Stimulated activated CD8-positive, alpha-beta memory T cell treated with anti-CD3 and anti-CD28 coated beads, Interleukin-15, amount 100 ng/mL, for 48 hours (primary cell): ENCODE measurements at regions not wholly inside any gene's neighbourhood (a gene's known extent, or its start where the extent isn't known, plus 50 kb on each side); places are given as distances from the start of the nearest gene placed in this dataset.
"Not testable (repeated sequence)": the region's sequence is repeated elsewhere in the genome, so short reads cannot be mapped to it uniquely, and the experiment has no call there.

ENCODE experiments used
- DNase-seq, 2 donors: peaks; one replicate each; pipeline ENCODE4 v3.0.0-alpha.2; 2020; ENCODE audit warnings: low read depth in 2 of 2

GRCh38 chr1:196366-196765 lies 255.1 kb downstream of the OR4F29 start:
- DNase-seq = not testable (repeated sequence)

DNA sequence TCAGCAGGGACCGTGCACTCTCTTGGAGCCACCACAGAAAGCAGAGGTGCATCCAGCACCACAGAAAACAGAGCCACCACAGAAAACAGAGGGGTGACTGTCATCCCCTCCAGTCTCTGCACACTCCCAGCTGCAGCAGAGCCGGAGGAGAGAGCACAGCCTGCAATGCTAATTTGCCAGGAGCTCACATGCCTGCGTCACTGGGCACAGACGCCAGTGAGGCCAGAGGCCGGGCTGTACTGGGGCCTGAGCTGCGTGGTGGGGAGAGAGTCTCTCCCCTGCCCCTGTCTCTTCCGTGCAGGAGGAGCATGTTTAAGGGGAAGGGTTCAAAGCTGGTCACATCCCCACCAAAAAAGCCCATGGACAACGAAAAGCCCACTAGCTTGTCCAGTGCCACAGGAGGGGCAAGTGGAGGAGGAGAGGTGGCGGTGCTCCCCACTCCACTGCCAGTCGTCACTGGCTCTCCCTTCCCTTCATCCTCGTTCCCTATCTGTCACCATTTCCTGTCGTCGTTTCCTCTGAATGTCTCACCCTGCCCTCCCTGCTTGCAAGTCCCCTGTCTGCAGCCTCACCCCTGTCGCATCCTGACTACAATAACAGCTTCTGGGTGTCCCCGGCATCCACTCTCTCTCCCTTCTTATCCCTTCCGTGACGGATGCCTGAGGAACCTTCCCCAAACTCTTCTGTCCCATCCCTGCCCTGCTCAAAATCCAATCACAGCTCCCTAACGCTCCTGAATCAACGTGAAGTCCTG lies 260.0 kb downstream of the OR4F29 start:
- not testable (repeated sequence) for DNase-seq

DNA sequence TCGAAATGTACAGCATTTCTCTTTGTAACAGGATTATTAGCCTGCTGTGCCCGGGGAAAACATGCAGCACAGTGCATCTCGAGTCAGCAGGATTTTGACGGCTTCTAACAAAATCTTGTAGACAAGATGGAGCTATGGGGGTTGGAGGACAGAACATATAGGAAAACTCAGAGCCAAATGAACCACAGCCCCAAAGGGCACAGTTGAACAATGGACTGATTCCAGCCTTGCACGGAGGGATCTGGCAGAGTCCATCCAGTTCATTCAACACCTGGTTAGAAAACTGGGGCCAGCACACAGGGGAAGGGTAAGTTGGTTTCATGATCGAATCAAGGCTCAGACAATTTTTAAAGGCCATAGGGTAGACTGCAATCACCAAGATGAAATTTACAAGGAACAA lies 260.8 kb downstream of the OR4F29 start:
- not testable (repeated sequence) for DNase-seq

- DNase-seq = not testable (repeated sequence)
These were observed 261.6 kb downstream of the OR4F29 start for GRCh38 chr1:189915-190314.

DNA sequence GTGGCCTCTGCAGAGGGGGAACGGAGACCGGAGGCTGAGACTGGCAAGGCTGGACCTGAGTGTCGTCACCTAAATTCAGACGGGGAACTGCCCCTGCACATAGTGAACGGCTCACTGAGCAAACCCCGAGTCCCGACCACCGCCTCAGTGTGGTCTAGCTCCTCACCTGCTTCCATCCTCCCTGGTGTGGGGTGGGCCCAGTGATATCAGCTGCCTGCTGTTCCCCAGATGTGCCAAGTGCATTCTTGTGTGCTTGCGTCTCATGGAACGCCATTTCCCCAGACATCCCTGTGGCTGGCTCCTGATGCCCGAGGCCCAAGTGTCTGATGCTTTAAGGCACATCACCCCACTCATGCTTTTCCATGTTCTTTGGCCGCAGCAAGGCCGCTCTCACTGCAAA lies 262.2 kb downstream of the OR4F29 start:
- not testable (repeated sequence) for DNase-seq

DNA sequence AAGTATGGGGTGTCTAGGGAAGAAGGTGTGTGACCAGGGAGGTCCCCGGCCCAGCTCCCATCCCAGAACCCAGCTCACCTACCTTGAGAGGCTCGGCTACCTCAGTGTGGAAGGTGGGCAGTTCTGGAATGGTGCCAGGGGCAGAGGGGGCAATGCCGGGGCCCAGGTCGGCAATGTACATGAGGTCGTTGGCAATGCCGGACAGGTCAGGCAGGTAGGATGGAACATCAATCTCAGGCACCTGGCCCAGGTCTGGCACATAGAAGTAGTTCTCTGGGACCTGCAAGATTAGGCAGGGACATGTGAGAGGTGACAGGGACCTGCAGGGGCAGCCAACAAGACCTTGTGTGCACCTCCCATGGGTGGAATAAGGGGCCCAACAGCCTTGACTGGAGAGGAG lies 264.2 kb downstream of the OR4F29 start:
- not testable (repeated sequence) for DNase-seq

DNA sequence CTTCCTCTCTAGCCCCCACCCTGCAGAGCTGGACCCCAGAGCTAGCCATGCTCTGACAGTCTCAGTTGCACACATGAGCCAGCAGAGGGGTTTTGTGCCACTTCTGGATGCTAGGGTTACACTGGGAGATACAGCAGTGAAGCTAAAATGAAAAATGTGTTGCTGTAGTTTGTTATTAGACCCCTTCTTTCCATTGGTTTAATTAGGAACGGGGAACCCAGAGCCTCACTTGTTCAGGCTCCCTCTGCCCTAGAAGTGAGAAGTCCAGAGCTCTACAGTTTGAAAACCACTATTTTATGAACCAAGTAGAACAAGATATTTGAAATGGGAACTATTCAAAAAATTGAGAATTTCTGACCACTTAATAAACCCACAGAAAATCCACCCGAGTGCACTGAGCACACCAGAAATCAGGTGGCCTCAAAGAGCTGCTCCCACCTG lies 264.8 kb downstream of the OR4F29 start:
- not testable (repeated sequence) for DNase-seq

DNA sequence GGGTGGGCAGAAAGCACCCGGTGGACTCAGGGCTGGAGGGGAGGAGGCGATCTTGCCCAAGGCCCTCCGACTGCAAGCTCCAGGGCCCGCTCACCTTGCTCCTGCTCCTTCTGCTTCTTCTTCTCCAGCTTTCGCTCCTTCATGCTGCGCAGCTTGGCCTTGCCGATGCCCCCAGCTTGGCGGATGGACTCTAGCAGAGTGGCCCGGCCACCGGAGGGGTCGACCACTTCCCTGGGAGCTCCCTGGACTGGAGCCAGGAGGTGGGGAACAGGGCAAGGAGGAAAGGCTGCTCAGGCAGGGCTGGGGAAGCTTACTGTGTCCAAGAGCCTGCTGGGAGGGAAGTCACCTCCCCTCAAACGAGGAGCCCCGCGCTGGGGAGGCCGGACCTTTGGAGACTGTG lies 265.3 kb downstream of the OR4F29 start:
- DNase-seq = not testable (repeated sequence)

GRCh38 chr1:185526-185925 lies 266.0 kb downstream of the OR4F29 start:
- not testable (repeated sequence) for DNase-seq

DNA sequence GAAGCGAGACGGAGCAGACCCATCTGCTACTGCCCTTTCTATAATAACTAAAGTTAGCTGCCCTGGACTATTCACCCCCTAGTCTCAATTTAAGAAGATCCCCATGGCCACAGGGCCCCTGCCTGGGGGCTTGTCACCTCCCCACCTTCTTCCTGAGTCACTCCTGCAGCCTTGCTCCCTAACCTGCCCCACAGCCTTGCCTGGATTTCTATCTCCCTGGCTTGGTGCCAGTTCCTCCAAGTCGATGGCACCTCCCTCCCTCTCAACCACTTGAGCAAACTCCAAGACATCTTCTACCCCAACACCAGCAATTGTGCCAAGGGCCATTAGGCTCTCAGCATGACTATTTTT lies 267.2 kb downstream of the OR4F29 start:
- not testable (repeated sequence) for DNase-seq

GRCh38 chr1:183620-184335 lies 267.7 kb downstream of the OR4F29 start:
- DNase-seq = not testable (repeated sequence)

- not testable (repeated sequence) for DNase-seq
These were observed 268.4 kb downstream of the OR4F29 start for GRCh38 chr1:183081-183480.

DNA sequence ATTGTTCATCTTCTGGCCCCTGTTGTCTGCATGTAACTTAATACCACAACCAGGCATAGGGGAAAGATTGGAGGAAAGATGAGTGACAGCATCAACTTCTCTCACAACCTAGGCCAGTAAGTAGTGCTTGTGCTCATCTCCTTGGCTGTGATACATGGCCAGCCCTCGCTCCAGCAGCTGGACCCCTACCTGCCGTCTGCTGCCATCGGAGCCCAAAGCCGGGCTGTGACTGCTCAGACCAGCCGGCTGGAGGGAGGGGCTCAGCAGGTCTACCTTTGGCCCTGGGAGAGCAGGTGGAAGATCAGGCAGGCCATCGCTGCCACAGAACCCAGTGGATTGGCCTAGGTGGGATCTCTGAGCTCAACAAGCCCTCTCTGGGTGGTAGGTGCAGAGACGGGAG lies 268.8 kb downstream of the OR4F29 start:
- not testable (repeated sequence) for DNase-seq

DNA sequence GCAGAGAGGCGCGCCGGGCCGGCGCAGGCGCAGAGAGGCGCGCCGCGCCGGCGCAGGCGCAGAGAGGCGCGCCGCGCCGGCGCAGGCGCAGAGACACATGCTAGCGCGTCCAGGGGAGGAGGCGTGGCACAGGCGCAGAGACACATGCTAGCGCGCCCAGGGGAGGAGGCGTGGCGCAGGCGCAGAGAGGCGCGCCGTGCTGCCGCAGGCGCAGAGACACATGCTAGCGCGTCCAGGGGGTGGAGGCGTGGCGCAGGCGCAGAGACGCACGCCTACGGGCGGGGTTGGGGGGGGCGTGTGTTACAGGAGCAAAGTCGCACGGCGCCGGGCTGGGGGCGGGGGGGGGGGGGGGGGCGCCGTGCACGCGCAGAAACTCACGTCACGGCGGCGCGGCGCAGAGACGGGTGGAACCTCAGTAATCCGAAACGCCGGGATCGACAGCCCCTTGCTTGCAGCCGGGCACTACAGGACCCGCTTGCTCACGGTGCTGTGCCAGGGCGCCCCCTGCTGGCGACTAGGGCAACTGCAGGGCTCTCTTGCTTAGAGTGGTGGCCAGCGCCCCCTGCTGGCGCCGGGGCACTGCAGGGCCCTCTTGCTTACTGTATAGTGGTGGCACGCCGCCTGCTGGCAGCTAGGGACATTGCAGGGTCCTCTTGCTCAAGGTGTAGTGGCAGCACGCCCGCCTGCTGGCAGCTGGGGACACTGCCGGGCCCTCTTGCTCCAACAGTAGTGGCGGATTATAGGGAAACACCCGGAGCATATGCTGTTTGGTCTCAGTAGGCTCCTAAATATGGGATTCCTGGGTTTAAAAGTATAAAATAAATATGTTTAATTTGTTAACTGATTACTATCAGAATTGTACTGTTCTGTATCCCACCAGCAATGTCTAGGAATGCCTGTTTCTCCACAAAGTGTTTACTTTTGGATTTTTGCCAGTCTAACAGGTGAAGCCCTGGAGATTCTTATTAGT lies 269.9 kb downstream of the OR4F29 start:
- DNase-seq = peak; percentile 13 to 21

DNA sequence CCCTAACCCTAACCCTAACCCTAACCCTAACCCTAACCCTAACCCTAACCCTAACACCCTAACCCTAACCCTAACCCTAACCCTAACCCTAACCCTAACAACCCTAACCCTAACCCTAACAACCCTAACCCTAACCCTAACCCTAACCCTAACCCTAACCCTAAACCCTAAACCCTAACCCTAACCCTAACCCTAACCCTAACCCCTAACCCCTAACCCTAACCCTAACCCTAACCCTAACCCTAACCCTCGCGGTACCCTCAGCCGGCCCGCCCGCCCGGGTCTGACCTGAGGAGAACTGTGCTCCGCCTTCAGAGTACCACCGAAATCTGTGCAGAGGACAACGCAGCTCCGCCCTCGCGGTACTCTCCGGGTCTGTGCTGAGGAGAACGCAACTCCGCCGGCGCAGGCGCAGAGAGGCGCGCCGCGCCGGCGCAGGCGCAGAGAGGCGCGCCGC lies 270.7 kb downstream of the OR4F29 start:
- not testable (repeated sequence) for DNase-seq

GRCh38 chr1:138842-139241 lies 312.6 kb downstream of the OR4F29 start:
- DNase-seq = not testable (repeated sequence)

DNA sequence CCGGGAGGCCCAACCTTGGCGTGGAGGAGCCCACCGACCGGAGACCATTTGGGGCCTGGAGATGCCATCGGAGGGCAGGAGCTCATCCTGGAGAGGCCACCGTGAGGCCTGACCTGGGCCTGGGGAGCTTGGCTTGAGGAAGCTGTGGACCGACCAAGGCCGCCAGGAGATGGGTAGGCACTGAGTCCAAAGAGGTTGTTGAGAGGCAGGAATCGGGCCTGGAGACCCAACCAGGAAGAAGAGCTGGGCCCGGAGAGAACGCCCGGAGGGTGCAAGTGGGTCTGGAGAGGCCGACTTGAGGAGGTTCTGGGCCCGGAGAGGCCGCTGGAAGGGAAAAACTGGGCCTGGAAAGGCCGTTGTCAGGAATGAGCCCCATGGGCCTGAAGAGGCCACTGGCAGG lies 313.8 kb downstream of the OR4F29 start:
- DNase-seq = not testable (repeated sequence)

DNA sequence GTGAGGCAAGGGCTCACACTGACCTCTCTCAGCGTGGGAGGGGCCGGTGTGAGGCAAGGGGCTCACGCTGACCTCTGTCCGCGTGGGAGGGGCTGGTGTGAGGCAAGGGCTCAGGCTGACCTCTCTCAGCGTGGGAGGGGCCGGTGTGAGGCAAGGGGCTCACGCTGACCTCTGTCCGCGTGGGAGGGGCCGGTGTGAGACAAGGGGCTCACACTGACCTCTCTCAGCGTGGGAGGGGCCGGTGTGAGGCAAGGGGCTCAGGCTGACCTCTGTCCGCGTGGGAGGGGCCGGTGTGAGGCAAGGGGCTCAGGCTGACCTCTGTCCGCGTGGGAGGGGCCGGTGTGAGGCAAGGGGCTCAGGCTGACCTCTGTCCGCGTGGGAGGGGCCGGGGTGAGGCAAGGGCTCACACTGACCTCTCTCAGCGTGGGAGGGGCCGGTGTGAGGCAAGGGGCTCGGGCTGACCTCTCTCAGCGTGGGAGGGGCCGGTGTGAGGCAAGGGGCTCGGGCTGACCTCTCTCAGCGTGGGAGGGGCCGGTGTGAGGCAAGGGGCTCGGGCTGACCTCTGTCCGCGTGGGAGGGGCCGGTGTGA lies 315.0 kb downstream of the OR4F29 start:
- not testable (repeated sequence) for DNase-seq

DNA sequence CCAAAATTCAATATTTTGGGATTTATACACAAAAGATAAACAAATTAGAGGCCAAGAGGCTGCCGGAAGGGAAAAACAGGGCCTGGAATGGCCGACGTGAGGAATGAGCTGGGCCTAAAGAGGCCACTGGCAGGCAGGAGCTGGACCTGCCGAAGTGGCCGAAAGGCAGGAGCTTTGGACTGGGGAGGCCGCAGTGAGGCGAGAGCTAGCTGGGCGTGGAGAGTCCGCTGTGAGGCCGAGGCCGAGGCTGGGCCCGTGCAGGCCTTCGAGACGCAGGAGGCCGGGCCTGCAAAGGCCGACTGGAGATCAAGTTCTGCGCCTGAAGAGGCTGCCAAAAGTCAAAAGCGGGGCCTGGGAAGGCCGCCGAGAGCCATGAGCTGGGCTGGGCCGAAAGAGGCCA lies 316.5 kb downstream of the OR4F29 start:
- not testable (repeated sequence) for DNase-seq

DNA sequence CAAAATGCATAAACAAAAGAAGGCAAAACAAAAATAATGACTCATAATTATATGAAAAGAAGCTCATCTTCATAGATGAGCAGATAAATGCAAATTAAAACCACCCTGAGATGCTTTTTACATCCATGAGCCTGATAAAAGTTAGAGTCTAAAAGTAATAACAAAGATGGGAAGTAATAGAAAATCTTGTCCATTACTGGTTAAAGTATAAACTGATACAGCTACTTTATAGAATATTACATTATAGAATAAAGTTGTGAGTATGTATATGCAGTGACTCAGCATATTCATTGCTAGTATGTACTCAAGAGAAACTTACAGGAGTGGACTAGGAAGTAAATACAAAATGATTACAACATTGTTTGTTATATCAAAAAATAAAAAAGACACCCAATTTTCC lies 333.0 kb downstream of the OR4F29 start:
- DNase-seq = not testable (repeated sequence)

- not testable (repeated sequence) for DNase-seq
These were observed 335.9 kb downstream of the OR4F29 start for GRCh38 chr1:115534-115933.
